Brain microvascular endothelial cell (primary cell): ENCODE measurements at regions not wholly inside any gene's neighbourhood (a gene's known extent, or its start where the extent isn't known, plus 50 kb on each side); places are given as distances from the start of the nearest gene placed in this dataset.

Experiments
- DNase-seq: peaks from one replicate; pipeline ENCODE4 v3.0.0-alpha.2; 2020
- H3K27ac ChIP-seq: fragments of 250-450 bp; sonication (Bioruptor Pico); 2 replicates; pipeline ENCODE4 v1.5.1; 2020; ENCODE audit warnings: mild to moderate bottlenecking, moderate library complexity
- H3K27me3 ChIP-seq: fragments of 250-450 bp; sonication (Bioruptor Pico); replicated peaks from 2 replicates; pipeline ENCODE4 v1.5.1; 2020; ENCODE audit warnings: mild to moderate bottlenecking
- H3K36me3 ChIP-seq: fragments of 250-450 bp; sonication (Bioruptor Pico); replicated peaks from 2 replicates; pipeline ENCODE4 v1.5.1; 2020; ENCODE audit warnings: mild to moderate bottlenecking
- H3K4me3 ChIP-seq: 2 replicates; pipeline ENCODE4 v1.5.1; 2011; ENCODE audit warnings: low read depth, mild to moderate bottlenecking, control low read depth, low read length, moderate library complexity
- in situ Hi-C: cut with HindIII; loops from 2 replicates; pipeline ENCODE4 v1.10.0; 2017; ENCODE audit warnings: low sequenced_read_pairs, low pct_ligation_motif_present
- TF ChIP-seq, protein P1 (sequence below): IDR thresholded peaks from 2 replicates; pipeline ENCODE4 v1.5.1; 2011; ENCODE audit warnings: low read depth, mild to moderate bottlenecking, moderate library complexity, low read length, control low read depth, inconsistent platforms; ENCODE audit errors: missing control alignments

DNA sequence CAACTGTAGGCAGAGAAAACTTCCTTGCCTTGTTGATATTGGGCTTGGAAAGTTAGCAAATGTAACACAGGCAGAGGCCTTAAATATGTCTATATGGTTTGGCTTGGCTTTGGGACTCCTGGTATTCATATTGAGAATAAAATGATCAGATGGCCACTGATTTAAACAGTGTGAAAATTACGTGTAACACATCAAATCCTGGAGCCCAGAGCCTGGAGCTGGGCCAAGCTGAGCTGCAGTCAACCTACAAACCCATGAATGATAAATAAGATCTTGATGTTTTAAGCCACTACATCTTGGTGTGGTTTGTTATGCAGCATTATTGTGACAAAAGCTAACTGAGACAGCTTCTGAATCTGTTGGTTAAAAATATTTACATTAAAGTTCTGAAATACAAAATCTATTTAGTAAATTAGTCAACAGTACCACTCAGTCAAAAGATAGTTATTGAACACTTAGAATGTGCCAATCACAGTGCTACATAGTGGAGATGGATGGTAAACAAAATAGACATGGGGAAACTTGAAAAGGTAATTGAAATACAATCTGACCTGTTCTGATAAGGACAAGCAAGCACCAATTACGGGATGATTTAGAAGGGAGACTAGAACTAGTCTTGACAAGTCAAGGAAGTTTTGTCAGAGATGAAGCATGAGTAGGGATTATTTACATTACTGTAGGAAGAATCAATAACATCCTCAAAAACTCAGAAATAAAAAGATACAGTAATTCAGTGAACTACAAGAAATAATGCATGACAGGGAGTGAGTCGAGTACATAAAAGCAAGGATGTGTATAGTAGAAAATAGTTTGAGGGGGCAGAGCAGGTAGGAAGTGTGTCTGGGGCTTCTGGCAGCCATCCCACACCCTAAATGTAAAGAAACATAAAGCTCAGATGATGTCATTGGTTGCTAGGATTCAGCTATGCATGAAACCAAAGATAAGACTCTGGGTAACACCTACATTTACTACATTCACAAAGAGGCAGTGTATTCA lies 157.7 kb downstream of the HNMT start:
- no peak overlapping the region for H3K4me3 ChIP-seq
- no peak overlapping the region for H3K27ac ChIP-seq
- H3K27me3 ChIP-seq, result no peaks in the 10 kb centered on the region
- TF ChIP-seq, protein P1, sequence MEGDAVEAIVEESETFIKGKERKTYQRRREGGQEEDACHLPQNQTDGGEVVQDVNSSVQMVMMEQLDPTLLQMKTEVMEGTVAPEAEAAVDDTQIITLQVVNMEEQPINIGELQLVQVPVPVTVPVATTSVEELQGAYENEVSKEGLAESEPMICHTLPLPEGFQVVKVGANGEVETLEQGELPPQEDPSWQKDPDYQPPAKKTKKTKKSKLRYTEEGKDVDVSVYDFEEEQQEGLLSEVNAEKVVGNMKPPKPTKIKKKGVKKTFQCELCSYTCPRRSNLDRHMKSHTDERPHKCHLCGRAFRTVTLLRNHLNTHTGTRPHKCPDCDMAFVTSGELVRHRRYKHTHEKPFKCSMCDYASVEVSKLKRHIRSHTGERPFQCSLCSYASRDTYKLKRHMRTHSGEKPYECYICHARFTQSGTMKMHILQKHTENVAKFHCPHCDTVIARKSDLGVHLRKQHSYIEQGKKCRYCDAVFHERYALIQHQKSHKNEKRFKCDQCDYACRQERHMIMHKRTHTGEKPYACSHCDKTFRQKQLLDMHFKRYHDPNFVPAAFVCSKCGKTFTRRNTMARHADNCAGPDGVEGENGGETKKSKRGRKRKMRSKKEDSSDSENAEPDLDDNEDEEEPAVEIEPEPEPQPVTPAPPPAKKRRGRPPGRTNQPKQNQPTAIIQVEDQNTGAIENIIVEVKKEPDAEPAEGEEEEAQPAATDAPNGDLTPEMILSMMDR, result no peak
- in situ Hi-C loops, result no loop called here
- H3K36me3 ChIP-seq, result no peaks in the 10 kb centered on the region
- no peak for DNase-seq

DNA sequence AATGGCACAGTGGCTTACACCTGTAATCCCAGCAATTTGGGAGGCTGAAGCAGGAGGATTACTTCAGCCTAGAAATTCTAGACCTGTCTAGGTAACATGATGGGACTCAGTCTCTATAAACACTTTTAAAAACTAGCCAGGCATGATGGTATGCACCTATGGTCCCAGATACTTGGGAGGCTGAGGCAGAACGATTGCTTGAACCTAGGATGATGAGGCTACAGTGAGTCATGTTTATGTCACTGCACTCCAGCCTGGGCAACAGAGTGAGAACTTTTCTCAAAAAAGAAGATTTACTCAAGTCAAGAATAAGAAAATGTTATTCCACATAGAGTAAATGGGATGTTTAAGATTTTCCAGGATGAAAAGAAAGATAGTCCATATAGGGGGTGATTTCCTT lies 158.6 kb downstream of the HNMT start:
- TF ChIP-seq, protein P1, result no peak
- in situ Hi-C loops, result no loop called here
- Histone ChIP-seq H3K36me3 (no peaks in the 10 kb centered on the region), H3K4me3 (no peak overlapping the region), H3K27ac (no peak overlapping the region), H3K27me3 (no peaks in the 10 kb centered on the region)
- DNase-seq, result no peak

DNA sequence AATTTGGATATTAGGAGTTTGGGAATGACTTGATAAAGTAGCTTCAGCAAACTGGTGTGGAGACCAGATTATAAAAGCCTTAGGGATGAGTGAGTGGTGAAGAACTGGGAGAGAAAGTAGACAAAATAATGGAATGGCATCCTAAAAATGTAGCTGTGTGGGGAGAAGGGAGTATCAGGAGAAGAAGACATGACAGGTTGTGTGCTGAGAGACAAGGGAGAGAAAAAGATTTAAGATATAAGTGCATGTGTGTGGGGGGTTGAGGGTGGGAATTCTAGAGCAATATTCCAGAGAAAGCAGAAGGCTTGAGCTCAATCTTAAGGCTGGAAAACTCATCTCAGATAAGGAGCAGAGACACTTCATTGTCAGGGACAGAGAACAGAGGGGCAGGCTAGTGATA lies 159.5 kb downstream of the HNMT start:
- TF ChIP-seq, protein P1, result no peak
- Histone ChIP-seq H3K27ac (no peak overlapping the region), H3K4me3 (no peak overlapping the region), H3K27me3 (no peaks in the 10 kb centered on the region), H3K36me3 (no peaks in the 10 kb centered on the region)
- in situ Hi-C loops, result no loop called here
- DNase-seq, result no peak

DNA sequence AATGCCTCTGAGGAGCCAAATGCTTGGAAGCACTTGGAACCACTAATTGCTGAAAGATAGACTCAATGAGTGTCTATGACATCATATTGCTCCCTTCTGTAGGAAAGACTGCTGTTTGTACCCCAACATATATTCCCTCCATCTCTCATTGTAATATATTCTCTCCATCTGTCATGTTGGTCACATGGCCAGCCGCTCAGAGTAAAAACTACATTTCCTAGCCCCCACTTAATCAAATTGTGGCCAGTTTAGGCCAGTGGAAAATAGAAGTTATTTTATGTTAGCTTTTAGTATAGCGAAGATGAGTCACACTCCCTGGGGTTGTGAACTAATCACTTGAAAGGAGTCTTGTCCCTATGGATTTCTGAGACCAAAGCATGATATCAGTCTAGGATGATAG lies 160.2 kb downstream of the HNMT start:
- Histone ChIP-seq H3K4me3 (no peak overlapping the region), H3K27me3 (no peaks in the 10 kb centered on the region), H3K36me3 (no peaks in the 10 kb centered on the region), H3K27ac (no peak overlapping the region)
- TF ChIP-seq, protein P1, result no peak
- DNase-seq, result no peak
- in situ Hi-C loops, result no loop called here

DNA sequence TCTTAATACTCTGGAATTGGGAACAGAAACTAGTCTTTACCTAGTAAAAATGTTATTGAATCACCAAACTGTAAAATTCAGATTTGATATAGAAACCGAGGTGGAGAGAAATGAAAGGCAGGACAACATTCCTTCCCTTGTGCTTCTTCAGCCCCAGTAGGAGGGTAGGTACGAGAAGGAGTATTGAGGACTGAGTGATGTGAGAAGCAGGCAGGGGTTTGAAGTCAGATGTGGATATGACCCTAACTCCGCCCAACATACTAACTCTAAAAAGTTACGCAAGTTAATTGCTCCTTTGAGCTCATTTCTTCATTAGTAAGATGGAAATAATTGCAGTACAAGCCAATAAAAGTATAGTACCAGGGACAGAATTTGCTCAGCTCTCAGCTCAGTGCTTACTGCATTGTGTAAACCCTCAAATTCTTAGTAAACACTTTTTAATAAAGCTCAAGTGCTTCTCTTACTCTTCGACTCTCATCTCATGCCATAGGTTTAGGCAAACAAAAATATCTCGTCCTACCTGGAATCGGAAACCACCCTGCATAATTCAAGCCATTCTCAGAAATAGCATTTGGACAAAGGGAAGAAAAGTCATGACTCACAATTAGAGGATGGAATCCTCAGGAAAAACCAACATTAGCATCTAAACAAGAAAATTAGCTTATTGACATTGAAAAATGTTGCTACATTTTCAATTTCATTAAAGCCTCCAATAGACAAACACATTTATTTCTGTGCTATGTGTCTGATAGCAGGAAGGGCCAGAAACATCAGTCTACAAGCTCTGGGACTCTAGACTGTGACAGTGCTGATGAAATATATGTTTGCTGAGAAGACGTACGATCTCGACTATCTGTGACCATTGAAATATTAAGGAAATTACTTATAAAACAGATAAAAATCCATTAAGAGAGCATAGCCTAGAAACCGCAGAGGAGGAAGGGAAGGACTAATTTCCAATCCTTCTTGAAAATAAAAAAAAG lies 161.3 kb downstream of the HNMT start:
- Histone ChIP-seq H3K36me3 (no peaks in the 10 kb centered on the region), H3K27ac (no peak overlapping the region), H3K4me3 (no peak overlapping the region), H3K27me3 (no peaks in the 10 kb centered on the region)
- TF ChIP-seq, protein P1, result no peak
- in situ Hi-C loops, result no loop called here
- no peak for DNase-seq
